A549 (cell line): ENCODE measurements at regions not wholly inside any gene's neighbourhood (a gene's known extent, or its start where the extent isn't known, plus 50 kb on each side); places are given as distances from the start of the nearest gene placed in this dataset.

Source experiments
- ATAC-seq, 2 experiments: fragments of 200-7000 bp in 1 of 2; fragments of >200 bp in 1 of 2; cut with Nextera tagmentation in 1 of 2; cut with Tn5 transposase in 1 of 2; 3 replicates each; pipeline versions ENCODE4 v1.8.0 to v1.9.1; 2018 to 2020; ENCODE audit warnings: mild to moderate bottlenecking in 1 of 2, moderate library complexity in 1 of 2
- CTCF ChIA-PET: fragments of 300-600 bp; sonication (Branson Sonifier 250); formaldehyde crosslinking; extraction: SDS; loops from one replicate; lab custom pipeline; 2021; ENCODE audit warnings: antibody characterized with exemption, inconsistent platforms; lab: Yijun Ruan, JAX
- POLR2A ChIA-PET: fragments of 350-600 bp; formaldehyde crosslinking; extraction: SDS; loops from one replicate; lab custom pipeline; 2021; ENCODE audit warnings: antibody characterized with exemption, inconsistent platforms; lab: Yijun Ruan, JAX
- DNase-seq, 2 experiments: peaks; one replicate each; pipeline versions ENCODE4 v3.0.0 to v3.0.0-alpha.2; 2011 to 2016; ENCODE audit warnings: low read depth in 1 of 2, low spot score in 1 of 2
- FAIRE-seq: peaks from 2 replicates; lab custom pipeline; 2011; peaks lifted over from hg19 to GRCh38; lab: Jason Lieb, UNC
- H3K27ac ChIP-seq, 2 experiments: fragments of >200 bp; sonication (Bioruptor Twin); formaldehyde crosslinking; 3 replicates each; pipeline ENCODE4 v1.5.1; 2016 to 2017
- H3K4me1 ChIP-seq: fragments of >200 bp; sonication (Bioruptor Twin); formaldehyde crosslinking; 3 replicates; pipeline ENCODE4 v1.6.1; 2016
- H3K4me2 ChIP-seq: fragments of >200 bp; sonication (Bioruptor Twin); formaldehyde crosslinking; 3 replicates; pipeline ENCODE4 v1.6.1; 2016
- H3K4me3 ChIP-seq: fragments of >200 bp; sonication (Bioruptor Twin); formaldehyde crosslinking; 3 replicates; pipeline ENCODE4 v1.5.1; 2016
- H3K9me3 ChIP-seq: fragments of >200 bp; sonication (Bioruptor Twin); formaldehyde crosslinking; 3 replicates; pipeline ENCODE4 v1.6.1; 2016
- CBX8 ChIP-seq: fragments of 200-600 bp; sonication (generic); IDR thresholded peaks from 2 replicates; pipeline ENCODE4 v1.6.1; 2016
- CHD2 ChIP-seq: fragments of 150-350 bp; IDR thresholded peaks from 2 replicates; pipeline ENCODE4 v1.6.1; 2014; ENCODE audit warnings: low read length; ENCODE audit not compliant: partially characterized antibody
- CHD4 ChIP-seq: fragments of 200-600 bp; sonication (generic); IDR thresholded peaks from 2 replicates; pipeline ENCODE4 v1.6.1; 2016; ENCODE audit warnings: antibody characterized with exemption, mild to moderate bottlenecking, borderline replicate concordance
- CTCF ChIP-seq: fragments of >200 bp; sonication (Bioruptor Twin); formaldehyde crosslinking; IDR thresholded peaks from 3 replicates; pipeline ENCODE4 v1.5.1; 2016
- EHF ChIP-seq: fragments of 250-450 bp; sonication (Bioruptor Pico); IDR thresholded peaks from 2 replicates; pipeline ENCODE4 v1.5.0; 2020; ENCODE audit warnings: mild to moderate bottlenecking
- FOSL2 ChIP-seq, 2 experiments: fragments of 450-650 bp in 1 of 2; fragments of >200 bp in 1 of 2; sonication (Bioruptor Twin) in 1 of 2; formaldehyde crosslinking; IDR thresholded peaks; 2 replicates each; pipeline versions ENCODE4 v1.5.0 to v1.6.1; 2016 to 2020; ENCODE audit warnings: mild to moderate bottlenecking in 1 of 2, moderate library complexity in 1 of 2
- HDAC2 ChIP-seq: fragments of 200-600 bp; sonication (generic); IDR thresholded peaks from 2 replicates; pipeline ENCODE4 v1.6.1; 2016
- HEYL ChIP-seq: fragments of 250-450 bp; sonication (Bioruptor Pico); IDR thresholded peaks from 2 replicates; pipeline ENCODE4 v1.8.0; 2021; ENCODE audit warnings: mild to moderate bottlenecking, moderate library complexity
- HOXB5 ChIP-seq: fragments of 250-450 bp; sonication (Bioruptor Pico); IDR thresholded peaks from 2 replicates; pipeline ENCODE4 v1.5.0; 2020; ENCODE audit warnings: mild to moderate bottlenecking, moderate library complexity
- MAFK ChIP-seq: fragments of 450-650 bp; IDR thresholded peaks from 2 replicates; pipeline ENCODE4 v1.6.1; 2014; ENCODE audit not compliant: partially characterized antibody
- MAZ ChIP-seq: fragments of 150-350 bp; IDR thresholded peaks from 2 replicates; pipeline ENCODE4 v1.6.1; 2014; ENCODE audit warnings: antibody characterized with exemption, low read depth, low read length, borderline replicate concordance
- MYC ChIP-seq: IDR thresholded peaks from 2 replicates; pipeline ENCODE4 v1.6.1; 2012; ENCODE audit warnings: mild to moderate bottlenecking, inconsistent platforms, low read length, improper control_type of control experiment, borderline replicate concordance
- NFE2L2 ChIP-seq: fragments of 150-350 bp; conservative IDR thresholded peaks from 2 replicates; pipeline ENCODE4 v1.6.1; 2014; ENCODE audit warnings: low read length
- NR3C1 ChIP-seq: fragments of >200 bp; sonication (Bioruptor Twin); formaldehyde crosslinking; IDR thresholded peaks from 3 replicates; pipeline ENCODE4 v1.6.1; 2017
- PHF8 ChIP-seq: fragments of 200-600 bp; sonication (generic); IDR thresholded peaks from 2 replicates; pipeline ENCODE4 v1.6.1; 2016; ENCODE audit warnings: low read depth, mild to moderate bottlenecking, antibody characterized with exemption, moderate library complexity, borderline replicate concordance
- RARB ChIP-seq: fragments of 250-450 bp; sonication (Bioruptor Pico); IDR thresholded peaks from 2 replicates; pipeline ENCODE4 v1.8.0; 2021; ENCODE audit warnings: mild to moderate bottlenecking, moderate library complexity
- RCOR1 ChIP-seq: fragments of 150-350 bp; IDR thresholded peaks from 2 replicates; pipeline ENCODE4 v1.6.1; 2014; ENCODE audit warnings: antibody characterized with exemption, low read length, low read depth
- REST ChIP-seq: fragments of 200-600 bp; sonication (generic); IDR thresholded peaks from 2 replicates; pipeline ENCODE4 v1.6.1; 2016; ENCODE audit warnings: antibody characterized with exemption, mild to moderate bottlenecking, moderate library complexity
- RFX5 ChIP-seq: fragments of 450-650 bp; IDR thresholded peaks from 2 replicates; pipeline ENCODE4 v1.7.1; 2014; ENCODE audit warnings: antibody characterized with exemption, mild to moderate bottlenecking, moderate library complexity
- SREBF2 ChIP-seq: fragments of 450-650 bp; IDR thresholded peaks from 2 replicates; pipeline ENCODE4 v1.6.1; 2014; ENCODE audit warnings: mild to moderate bottlenecking, moderate library complexity
- ZFP36 ChIP-seq: fragments of 450-650 bp; IDR thresholded peaks from 2 replicates; pipeline ENCODE4 v1.6.1; 2014; ENCODE audit warnings: borderline replicate concordance; ENCODE audit not compliant: partially characterized antibody
- ZNF302 ChIP-seq: fragments of 250-450 bp; sonication (Bioruptor Pico); IDR thresholded peaks from 2 replicates; pipeline ENCODE4 v1.9.0; 2021; ENCODE audit warnings: inconsistent platforms, mild to moderate bottlenecking, moderate library complexity
- ZSCAN20 ChIP-seq: fragments of 250-450 bp; sonication (Bioruptor Pico); IDR thresholded peaks from 2 replicates; pipeline ENCODE4 v1.8.0; 2022; ENCODE audit warnings: mild to moderate bottlenecking, moderate library complexity
- WGBS: methylation state at CpG from one replicate; pipeline ENCODE4 v1.1.6; 2017; ENCODE audit errors: missing lambda C conversion rate; 5-methylcytosine and 5-hydroxymethylcytosine counted together
- TF ChIP-seq, protein P1 (sequence below): fragments of 450-650 bp; IDR thresholded peaks from 2 replicates; pipeline ENCODE4 v1.6.1; 2014; ENCODE audit warnings: antibody characterized with exemption

DNA sequence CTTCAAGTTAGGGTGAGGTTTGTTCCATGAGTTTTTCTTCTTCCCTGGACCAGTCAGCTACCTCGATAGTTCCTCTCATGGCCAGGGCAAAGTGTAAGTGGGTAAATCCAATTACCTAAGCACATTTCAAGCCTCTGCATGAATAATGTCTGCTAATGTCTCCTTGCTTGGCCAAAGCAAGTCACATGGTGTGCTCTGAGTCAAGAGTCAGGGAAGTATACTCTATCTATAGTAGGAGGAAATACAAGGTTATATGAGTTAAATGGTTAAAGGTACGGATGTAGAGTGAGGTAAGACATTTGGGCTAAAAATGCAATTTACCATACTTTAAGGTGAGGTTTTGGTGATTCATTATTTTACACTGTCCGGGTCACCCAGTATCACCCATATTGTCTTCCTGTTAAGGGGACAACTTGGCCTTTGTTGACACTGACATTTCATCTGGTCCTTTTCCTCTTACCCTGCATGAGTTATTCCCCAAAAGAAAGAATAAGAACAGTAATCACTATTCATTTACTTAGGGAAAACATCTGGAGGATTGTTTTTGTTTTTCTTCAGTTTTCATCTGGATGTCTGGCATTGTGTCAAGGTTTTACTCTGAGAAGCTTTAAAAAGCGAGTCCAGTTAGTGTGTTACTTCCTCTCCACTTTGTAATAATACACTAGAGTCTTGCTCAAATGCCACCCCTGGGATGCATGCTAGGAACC is 405.5 kb downstream of the RND3 start:
- CTCF ChIA-PET: no interaction called here
- H3K9me3 ChIP-seq: peaks cover 8% of the 10 kb centered on the region; the same call in 1 of the 3 replicates
- peak overlapping the region in 1 of 2 experiments; percentile 6; a peak in 1 of 6 replicates for H3K27ac ChIP-seq
- H3K4me3 ChIP-seq: no peak overlapping the region
- TF ChIP-seq ZFP36 (no peak), NFE2L2 (no peak), PHF8 (no peak), SREBF2 (no peak), HOXB5 (CRISPR knock-in tag) (no peak), RCOR1 (no peak), REST (no peak), RFX5 (no peak), CHD4 (no peak), MAZ (no peak), HEYL (CRISPR knock-in tag) (no peak)
- 92% methylated on average over 4 of the region's 4 CpGs for WGBS
- H3K4me2 ChIP-seq: no peak overlapping the region
- DNase-seq (no peak), ATAC-seq (no peak), FAIRE-seq (no peak)
- POLR2A ChIA-PET: no interaction called here
- peaks cover 13% of the 10 kb centered on the region for H3K4me1 ChIP-seq

DNA sequence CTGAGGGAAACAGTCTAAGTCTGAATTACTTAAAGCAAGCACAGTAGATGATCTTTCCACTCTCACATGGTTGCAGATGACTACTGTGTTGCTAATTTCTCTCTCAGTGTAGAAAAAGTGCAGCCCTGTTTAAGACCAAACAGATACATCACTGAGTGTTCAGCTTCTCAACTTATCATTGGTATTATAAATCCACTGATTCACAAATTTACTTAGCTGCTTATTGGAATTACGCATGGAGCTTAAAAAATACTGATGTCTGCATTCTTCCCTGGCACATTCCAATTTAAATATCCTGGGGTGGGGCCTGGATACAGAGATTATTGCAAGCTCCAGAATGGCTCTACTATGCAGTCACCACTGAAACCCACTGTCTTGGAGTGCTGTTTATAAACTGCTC is 411.2 kb downstream of the RND3 start:
- peak overlapping the region; percentile 47 to 62; a peak in 5 of 6 replicates for H3K27ac ChIP-seq
- TF ChIP-seq HDAC2 (no peak), PHF8 (no peak), EHF (CRISPR knock-in tag) (no peak), MYC (no peak), RARB (CRISPR knock-in tag) (no peak), ZSCAN20 (CRISPR knock-in tag) (no peak), MAFK (no peak), FOSL2 (IDR thresholded peaks at IDR 0.05) (no peak), FOSL2 (CRISPR knock-in tag; IDR thresholded peaks at IDR 0.05) (no peak), ZNF302 (CRISPR knock-in tag) (no peak), CTCF (no peak), NR3C1 (no peak), CBX8 (no peak), CHD2 (no peak)
- TF ChIP-seq, protein P1, sequence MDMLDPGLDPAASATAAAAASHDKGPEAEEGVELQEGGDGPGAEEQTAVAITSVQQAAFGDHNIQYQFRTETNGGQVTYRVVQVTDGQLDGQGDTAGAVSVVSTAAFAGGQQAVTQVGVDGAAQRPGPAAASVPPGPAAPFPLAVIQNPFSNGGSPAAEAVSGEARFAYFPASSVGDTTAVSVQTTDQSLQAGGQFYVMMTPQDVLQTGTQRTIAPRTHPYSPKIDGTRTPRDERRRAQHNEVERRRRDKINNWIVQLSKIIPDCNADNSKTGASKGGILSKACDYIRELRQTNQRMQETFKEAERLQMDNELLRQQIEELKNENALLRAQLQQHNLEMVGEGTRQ: no peak
- TF ChIP-seq, all 56 proteins: peak for 0
- FAIRE-seq (no peak), DNase-seq (peak in 1 of 2 experiments; percentile 24), ATAC-seq (peak; percentile 78 to 88)
- ChIA-PET POLR2A (no interaction called here), CTCF (no interaction called here)
- peaks cover 19% of the 10 kb centered on the region for H3K4me1 ChIP-seq
- H3K4me2 ChIP-seq: peak overlapping the region; percentile 7; the same call in 2 of the 3 replicates
- 33% methylated on average over 1 of the region's 1 CpG for WGBS
- H3K4me3 ChIP-seq: no peak overlapping the region
- no peaks in the 10 kb centered on the region for H3K9me3 ChIP-seq
